CD4-positive, CD25-positive, alpha-beta regulatory T cell (primary cell): ENCODE measurements at regions not wholly inside any gene's neighbourhood (a gene's known extent, or its start where the extent isn't known, plus 50 kb on each side); places are given as distances from the start of the nearest gene placed in this dataset.

Experiments used
- ATAC-seq, 2 donors: fragments of 150-1000 bp; cut with Tn5 transposase; one replicate each; pipeline ENCODE4 v1.10.0; 2021; ENCODE audit warnings: low read depth in 2 of 2, moderate number of reproducible peaks in 2 of 2, moderate library complexity in 1 of 2
- DNase-seq, 3 donors: peaks; one replicate each; pipeline versions ENCODE4 v3.0.0 to v3.0.0-alpha.2; 2012 to 2022; ENCODE audit warnings: mixed read lengths in 1 of 3
- H3K27ac ChIP-seq: one replicate; pipeline ENCODE4 v1.7.0; 2013; ENCODE audit warnings: mild to moderate bottlenecking, low read length; ENCODE audit not compliant: insufficient read depth, poor library complexity, severe bottlenecking
- H3K27me3 ChIP-seq: one replicate; pipeline ENCODE4 v1.7.0; 2013; ENCODE audit warnings: low read length; ENCODE audit not compliant: control insufficient read depth, insufficient read depth
- H3K36me3 ChIP-seq: one replicate; pipeline ENCODE4 v1.7.0; 2013; ENCODE audit warnings: mild to moderate bottlenecking, low read length, moderate library complexity; ENCODE audit not compliant: control insufficient read depth, insufficient read depth
- H3K4me1 ChIP-seq: 2 replicates; pipeline ENCODE4 v1.7.0; 2013; ENCODE audit warnings: mild to moderate bottlenecking, low read length; ENCODE audit not compliant: insufficient read depth, control insufficient read depth, poor library complexity, severe bottlenecking
- H3K4me3 ChIP-seq: one replicate; pipeline ENCODE4 v1.7.0; 2013; ENCODE audit warnings: low read depth, mild to moderate bottlenecking, low read length, moderate library complexity
- H3K9me3 ChIP-seq, 2 experiments: 1 replicate in 1 of 2; 2 replicates in 1 of 2; pipeline ENCODE4 v1.7.0; 2013; ENCODE audit warnings: low read length in 2 of 2, mild to moderate bottlenecking in 1 of 2, moderate library complexity in 1 of 2; ENCODE audit not compliant: control insufficient read depth in 2 of 2
- H3K27ac Mint-ChIP-seq, 3 donors: one replicate each; pipeline ENCODE4 v1.8.0; 2020 to 2022; ENCODE audit warnings: mild to moderate bottlenecking in 3 of 3, mixed read lengths in 3 of 3, moderate library complexity in 2 of 3
- H3K27me3 Mint-ChIP-seq: one replicate; pipeline ENCODE4 v1.8.0; 2022; ENCODE audit warnings: mild to moderate bottlenecking, mixed read lengths
- H3K36me3 Mint-ChIP-seq: one replicate; pipeline ENCODE4 v1.8.0; 2020; ENCODE audit warnings: mixed read lengths
- H3K4me1 Mint-ChIP-seq, 4 donors: one replicate each; pipeline ENCODE4 v1.8.0; 2020 to 2022; ENCODE audit warnings: mixed read lengths in 4 of 4, mild to moderate bottlenecking in 1 of 4
- H3K4me3 Mint-ChIP-seq, 4 donors: one replicate each; pipeline ENCODE4 v1.8.0; 2020 to 2022; ENCODE audit warnings: mild to moderate bottlenecking in 4 of 4, mixed read lengths in 4 of 4, moderate library complexity in 3 of 4
- H3K9me3 Mint-ChIP-seq, 7 donors: one replicate each; pipeline ENCODE4 v1.8.0; 2020 to 2022; ENCODE audit warnings: mixed read lengths in 7 of 7, mild to moderate bottlenecking in 3 of 7, moderate library complexity in 2 of 7

DNA sequence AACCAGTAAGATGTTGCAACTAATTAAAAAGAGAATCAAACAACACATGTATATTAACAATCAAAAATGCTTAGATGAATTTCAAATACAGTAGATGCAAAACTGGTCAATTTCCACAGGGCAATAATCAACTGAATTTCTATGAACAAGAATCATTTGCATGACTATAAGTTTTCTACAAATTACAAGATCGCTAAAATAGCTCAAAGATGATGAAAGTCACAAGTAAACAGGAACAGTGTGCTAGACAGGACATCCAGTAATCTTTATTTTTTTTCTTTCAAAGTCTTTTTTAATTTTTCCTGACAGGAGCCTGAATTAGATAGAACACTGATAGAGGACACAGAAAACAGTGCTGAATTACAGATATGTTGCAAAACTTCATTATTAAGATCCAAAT lies 608.2 kb upstream of the DAB2 start:
- H3K4me1 ChIP-seq = no peaks in the 10 kb centered on the region
- ATAC-seq (no peak), DNase-seq (no peak)
- no peaks in the 10 kb centered on the region for H3K27me3 ChIP-seq
- H3K4me3 ChIP-seq = no peak overlapping the region
- no peaks in the 10 kb centered on the region for H3K36me3 ChIP-seq
- H3K9me3 ChIP-seq = no peaks in the 10 kb centered on the region
- H3K27ac ChIP-seq = no peak overlapping the region
- Mint-ChIP-seq H3K27me3 (peaks cover 13% of the 10 kb centered on the region), H3K36me3 (no peaks in the 10 kb centered on the region), H3K4me1 (peaks cover 0 to 4% (median 1%) of the 10 kb centered on the region in 4 donors), H3K27ac (no peak overlapping the region), H3K4me3 (no peak overlapping the region), H3K9me3 (no peaks in the 10 kb centered on the region)

DNA sequence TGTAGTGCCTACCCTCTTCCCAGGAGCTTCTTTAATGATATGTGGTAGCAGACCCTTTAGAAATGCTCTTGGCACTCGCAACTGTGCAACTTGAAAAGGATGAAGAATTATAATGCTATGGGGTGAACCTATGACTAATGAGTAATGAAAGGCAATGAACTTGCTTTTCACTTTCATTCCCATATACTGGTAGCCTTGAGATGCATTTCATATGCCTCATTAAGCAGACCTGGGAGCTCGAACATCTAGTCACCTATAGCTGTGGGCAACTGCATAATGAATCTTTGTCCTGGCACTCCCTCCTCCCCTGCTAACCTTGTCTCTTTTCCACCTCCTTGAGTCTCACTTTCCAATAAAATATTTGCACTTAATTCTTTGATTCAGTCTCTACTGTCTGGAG lies 605.9 kb upstream of the DAB2 start:
- Mint-ChIP-seq H3K27me3 (peaks cover 13% of the 10 kb centered on the region), H3K36me3 (no peaks in the 10 kb centered on the region), H3K4me3 (no peak overlapping the region), H3K4me1 (peaks cover 0 to 4% (median 1%) of the 10 kb centered on the region in 4 donors), H3K9me3 (no peaks in the 10 kb centered on the region), H3K27ac (no peak overlapping the region)
- H3K4me1 ChIP-seq = no peaks in the 10 kb centered on the region
- ATAC-seq (no peak), DNase-seq (no peak)
- H3K9me3 ChIP-seq = no peaks in the 10 kb centered on the region
- H3K4me3 ChIP-seq = no peak overlapping the region
- no peak overlapping the region for H3K27ac ChIP-seq
- H3K36me3 ChIP-seq = no peaks in the 10 kb centered on the region
- H3K27me3 ChIP-seq = no peaks in the 10 kb centered on the region

DNA sequence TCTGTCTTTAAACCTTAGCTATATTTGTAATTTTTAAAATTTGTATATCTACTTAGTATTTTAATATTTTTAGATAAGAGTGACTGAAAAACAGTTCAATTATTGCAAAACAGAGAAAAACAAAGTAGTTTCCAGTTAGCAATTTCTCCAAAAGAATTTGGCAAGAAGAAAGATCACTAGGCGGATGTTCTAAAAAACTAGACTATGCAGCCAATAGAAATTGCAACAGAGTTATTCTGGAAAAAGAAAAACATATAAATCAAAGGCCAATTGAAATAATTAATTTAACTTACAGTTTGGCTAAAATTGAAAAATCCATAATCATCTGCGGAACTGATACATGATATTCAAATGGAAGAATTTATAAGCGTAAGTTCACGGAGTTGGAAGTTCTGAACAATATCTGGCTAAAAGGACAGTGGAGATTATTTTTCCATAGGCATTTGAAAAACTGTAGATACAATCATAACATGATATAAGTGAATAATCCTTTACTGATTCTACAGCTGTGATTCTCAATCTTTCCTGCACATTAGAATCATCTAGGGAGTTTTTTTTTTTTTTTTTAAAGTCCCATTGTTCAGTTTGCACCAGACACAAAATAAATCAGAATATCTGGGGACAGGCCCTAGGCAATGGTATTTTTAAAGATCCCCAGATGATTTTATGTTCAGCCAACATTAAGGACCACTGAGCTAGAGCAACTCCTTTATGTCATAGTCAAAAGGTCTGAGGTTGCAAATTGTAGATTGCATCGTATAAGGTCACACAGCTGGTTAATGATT lies 605.1 kb upstream of the DAB2 start:
- DNase-seq = no peak
- no peaks in the 10 kb centered on the region for H3K36me3 Mint-ChIP-seq
- Histone ChIP-seq H3K27ac (no peak overlapping the region), H3K27me3 (no peaks in the 10 kb centered on the region), H3K4me1 (no peaks in the 10 kb centered on the region), H3K9me3 (no peaks in the 10 kb centered on the region), H3K4me3 (no peak overlapping the region), H3K36me3 (no peaks in the 10 kb centered on the region)
- no peak overlapping the region for H3K4me3 Mint-ChIP-seq
- no peak overlapping the region for H3K27ac Mint-ChIP-seq
- H3K4me1 Mint-ChIP-seq = peaks cover 0 to 4% (median 1%) of the 10 kb centered on the region in 4 donors
- H3K9me3 Mint-ChIP-seq = no peaks in the 10 kb centered on the region
- H3K27me3 Mint-ChIP-seq = peaks cover 13% of the 10 kb centered on the region
- ATAC-seq = no peak

GRCh38 chr5:40027400-40027799 lies 602.6 kb upstream of the DAB2 start:
- peaks cover 18% of the 10 kb centered on the region for H3K27me3 Mint-ChIP-seq
- H3K27ac Mint-ChIP-seq = no peak overlapping the region

GRCh38 chr5:40025586-40025985 lies 600.8 kb upstream of the DAB2 start:
- Mint-ChIP-seq H3K27ac (no peak overlapping the region), H3K4me1 (peaks cover 0 to 4% (median 0%) of the 10 kb centered on the region in 4 donors), H3K4me3 (no peak overlapping the region), H3K27me3 (peaks cover 12% of the 10 kb centered on the region), H3K9me3 (peaks cover 0 to 5% (median 0%) of the 10 kb centered on the region in 7 donors), H3K36me3 (no peaks in the 10 kb centered on the region)
- H3K4me3 ChIP-seq = no peak overlapping the region
- H3K4me1 ChIP-seq = no peaks in the 10 kb centered on the region
- DNase-seq (no peak), ATAC-seq (no peak)
- H3K27ac ChIP-seq = no peak overlapping the region
- no peaks in the 10 kb centered on the region for H3K27me3 ChIP-seq
- no peaks in the 10 kb centered on the region for H3K9me3 ChIP-seq
- H3K36me3 ChIP-seq = no peaks in the 10 kb centered on the region

More at GRCh38 chr5:40027400-40027799, 602.6 kb upstream of the DAB2 start:
- H3K27me3 ChIP-seq = no peaks in the 10 kb centered on the region
- H3K9me3 Mint-ChIP-seq = peaks cover 0 to 3% (median 0%) of the 10 kb centered on the region in 7 donors
- no peaks in the 10 kb centered on the region for H3K4me1 ChIP-seq
- no peak overlapping the region for H3K4me3 ChIP-seq
- H3K36me3 ChIP-seq = no peaks in the 10 kb centered on the region
- DNase-seq (no peak), ATAC-seq (no peak)
- H3K9me3 ChIP-seq = no peaks in the 10 kb centered on the region
- no peaks in the 10 kb centered on the region for H3K4me1 Mint-ChIP-seq
- H3K4me3 Mint-ChIP-seq = no peak overlapping the region
- no peaks in the 10 kb centered on the region for H3K36me3 Mint-ChIP-seq
- H3K27ac ChIP-seq = no peak overlapping the region

DNA sequence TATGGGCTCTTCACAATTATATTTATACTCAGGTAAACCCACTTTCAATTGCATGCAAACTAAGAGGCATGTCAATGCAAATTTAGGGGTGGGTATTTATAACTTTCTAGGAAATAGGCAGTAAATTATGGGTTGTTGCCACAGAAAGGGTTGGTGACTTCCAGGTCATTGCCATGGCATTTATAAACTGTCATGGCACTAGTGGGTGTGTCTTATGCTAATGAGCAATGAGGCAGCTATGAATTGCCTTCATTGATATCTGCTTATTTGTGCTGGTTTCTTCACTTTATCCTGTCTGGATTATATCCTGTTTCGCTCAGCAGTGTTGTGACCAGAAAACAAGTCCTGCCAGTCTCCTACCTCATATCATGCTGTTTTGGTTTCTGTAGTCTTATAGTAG lies 597.3 kb upstream of the DAB2 start:
- Histone ChIP-seq H3K27me3 (no peaks in the 10 kb centered on the region), H3K9me3 (no peaks in the 10 kb centered on the region), H3K4me3 (no peak overlapping the region), H3K36me3 (no peaks in the 10 kb centered on the region), H3K4me1 (no peaks in the 10 kb centered on the region), H3K27ac (no peak overlapping the region)
- peaks cover 0 to 5% (median 0%) of the 10 kb centered on the region in 7 donors for H3K9me3 Mint-ChIP-seq
- ATAC-seq (no peak), DNase-seq (no peak)
- H3K36me3 Mint-ChIP-seq = no peaks in the 10 kb centered on the region
- H3K4me3 Mint-ChIP-seq = no peak overlapping the region
- H3K27ac Mint-ChIP-seq = no peak overlapping the region
- peaks cover 0 to 4% (median 0%) of the 10 kb centered on the region in 4 donors for H3K4me1 Mint-ChIP-seq
- peaks cover 20% of the 10 kb centered on the region for H3K27me3 Mint-ChIP-seq

GRCh38 chr5:40021007-40021406 lies 596.2 kb upstream of the DAB2 start:
- Histone ChIP-seq H3K27ac (no peak overlapping the region), H3K27me3 (no peaks in the 10 kb centered on the region), H3K36me3 (no peaks in the 10 kb centered on the region), H3K9me3 (no peaks in the 10 kb centered on the region), H3K4me3 (no peak overlapping the region), H3K4me1 (no peaks in the 10 kb centered on the region)
- Mint-ChIP-seq H3K4me3 (no peak overlapping the region), H3K36me3 (no peaks in the 10 kb centered on the region), H3K9me3 (peaks cover 0 to 5% (median 1%) of the 10 kb centered on the region in 7 donors), H3K4me1 (peaks cover 0 to 4% (median 0%) of the 10 kb centered on the region in 4 donors), H3K27ac (no peak overlapping the region), H3K27me3 (peaks cover 27% of the 10 kb centered on the region)
- DNase-seq (no peak), ATAC-seq (no peak)

- peaks cover 29% of the 10 kb centered on the region for H3K27me3 Mint-ChIP-seq
- peaks cover 0 to 5% (median 3%) of the 10 kb centered on the region in 7 donors for H3K9me3 Mint-ChIP-seq
- ATAC-seq (no peak), DNase-seq (no peak)
- Histone ChIP-seq H3K27me3 (no peaks in the 10 kb centered on the region), H3K4me3 (no peak overlapping the region), H3K9me3 (no peaks in the 10 kb centered on the region), H3K27ac (no peak overlapping the region), H3K36me3 (no peaks in the 10 kb centered on the region), H3K4me1 (no peaks in the 10 kb centered on the region)
- no peak overlapping the region for H3K27ac Mint-ChIP-seq
- no peak overlapping the region for H3K4me3 Mint-ChIP-seq
- no peaks in the 10 kb centered on the region for H3K36me3 Mint-ChIP-seq
- H3K4me1 Mint-ChIP-seq = peaks cover 0 to 4% (median 0%) of the 10 kb centered on the region in 4 donors
Measured at GRCh38 chr5:40017918-40018317, 593.1 kb upstream of the DAB2 start.
